GM12864 (cell line): ENCODE measurements at regions not wholly inside any gene's neighbourhood (a gene's known extent, or its start where the extent isn't known, plus 50 kb on each side); places are given as distances from the start of the nearest gene placed in this dataset.
A peak's percentile ranks its signal among the peaks of the same experiment; 100 is the strongest.

Experiments
- DNase-seq: peaks from one replicate; pipeline ENCODE4 v3.0.0-alpha.2; 2011; ENCODE audit warnings: low read depth
- H3K4me3 ChIP-seq: 2 replicates; pipeline ENCODE4 v1.5.1; 2011; ENCODE audit warnings: mild to moderate bottlenecking, low read depth, low read length, control low read depth
- CTCF ChIP-seq: IDR thresholded peaks from 2 replicates; pipeline ENCODE4 v1.5.1; 2011; ENCODE audit warnings: low read depth, mild to moderate bottlenecking, moderate library complexity, low read length, control low read depth, inconsistent platforms; ENCODE audit errors: missing control alignments

- no peak for TF ChIP-seq CTCF
- no peak for DNase-seq
- H3K4me3 ChIP-seq, result no peak overlapping the region
Observed at GRCh38 chr9:27712806-27713205, 139.5 kb upstream of the C9orf72 start.

GRCh38 chr9:27714388-27714787 is 141.1 kb upstream of the C9orf72 start:
- TF ChIP-seq CTCF, result no peak
- no peak for DNase-seq
- H3K4me3 ChIP-seq, result no peak overlapping the region

GRCh38 chr9:27715651-27716050 is 142.4 kb upstream of the C9orf72 start:
- TF ChIP-seq CTCF, result no peak
- H3K4me3 ChIP-seq, result no peak overlapping the region
- no peak for DNase-seq

GRCh38 chr9:27717991-27718390 is 144.7 kb upstream of the C9orf72 start:
- DNase-seq, result no peak
- no peak for TF ChIP-seq CTCF
- H3K4me3 ChIP-seq, result no peak overlapping the region

GRCh38 chr9:27719711-27720110 is 146.4 kb upstream of the C9orf72 start:
- no peak overlapping the region for H3K4me3 ChIP-seq
- no peak for DNase-seq
- no peak for TF ChIP-seq CTCF

GRCh38 chr9:27722866-27723265 is 149.6 kb upstream of the C9orf72 start:
- no peak for DNase-seq
- no peak for TF ChIP-seq CTCF
- no peak overlapping the region for H3K4me3 ChIP-seq

- H3K4me3 ChIP-seq, result no peak overlapping the region
- peak; percentile 29 for DNase-seq
- peak; percentile 81 for TF ChIP-seq CTCF
Observed at GRCh38 chr9:27726244-27727081, 153.2 kb upstream of the C9orf72 start.
